Endodermal cell (in vitro differentiated cells): ENCODE measurements at regions not wholly inside any gene's neighbourhood (a gene's known extent, or its start where the extent isn't known, plus 50 kb on each side); places are given as distances from the start of the nearest gene placed in this dataset.

ENCODE experiments used
- DNase-seq: peaks from one replicate; pipeline ENCODE4 v3.0.0-alpha.2; 2017
- H3K27ac ChIP-seq: 2 replicates; pipeline ENCODE4 v1.5.1; 2013; ENCODE audit warnings: mild to moderate bottlenecking, low read depth, low read length, moderate library complexity
- H3K27me3 ChIP-seq: 2 replicates; pipeline ENCODE4 v1.6.1; 2013; ENCODE audit warnings: mild to moderate bottlenecking, low read length, moderate library complexity; ENCODE audit not compliant: insufficient read depth, control insufficient read depth, poor library complexity, severe bottlenecking
- H3K36me3 ChIP-seq: 2 replicates; pipeline ENCODE4 v1.7.0; 2013; ENCODE audit warnings: mild to moderate bottlenecking, low read length, moderate library complexity; ENCODE audit not compliant: control insufficient read depth, insufficient read depth
- H3K4me1 ChIP-seq: one replicate; pipeline ENCODE4 v1.7.0; 2013; ENCODE audit warnings: low read length; ENCODE audit not compliant: control insufficient read depth, insufficient read depth
- H3K4me3 ChIP-seq: 2 replicates; pipeline ENCODE4 v1.5.1; 2013; ENCODE audit warnings: mild to moderate bottlenecking, low read length, moderate library complexity
- H3K9ac ChIP-seq: 2 replicates; pipeline ENCODE4 v1.6.1; 2013; ENCODE audit warnings: mild to moderate bottlenecking, low read length, moderate library complexity; ENCODE audit not compliant: poor library complexity, severe bottlenecking; ENCODE audit errors: extremely low read depth
- H3K9me3 ChIP-seq: 2 replicates; pipeline ENCODE4 v1.6.1; 2013; ENCODE audit warnings: mild to moderate bottlenecking, low read length, moderate library complexity; ENCODE audit not compliant: control insufficient read depth
- H3K27ac Mint-ChIP-seq: 2 replicates; pipeline ENCODE4 v1.8.0; 2020; ENCODE audit warnings: mixed read lengths
- H3K27me3 Mint-ChIP-seq: 2 replicates; pipeline ENCODE4 v1.8.0; 2021; ENCODE audit warnings: mild to moderate bottlenecking, mixed read lengths; ENCODE audit not compliant: insufficient read depth
- H3K36me3 Mint-ChIP-seq: 2 replicates; pipeline ENCODE4 v1.8.0; 2020; ENCODE audit warnings: low read depth, mixed read lengths
- H3K4me1 Mint-ChIP-seq: 2 replicates; pipeline ENCODE4 v1.8.0; 2020; ENCODE audit warnings: mixed read lengths
- H3K4me3 Mint-ChIP-seq: 2 replicates; pipeline ENCODE4 v1.8.0; 2020; ENCODE audit warnings: mild to moderate bottlenecking, moderate library complexity, mixed read lengths
- H3K9me3 Mint-ChIP-seq: 2 replicates; pipeline ENCODE4 v1.8.0; 2020; ENCODE audit warnings: mild to moderate bottlenecking, mixed read lengths
- WGBS, 2 experiments: methylation state at CpG; one replicate each; pipeline versions ENCODE4 v1.1.5 to v1.1.7; 2013; ENCODE audit warnings: missing lambda C conversion rate in 2 of 2, mixed read lengths in 1 of 2; ENCODE audit not compliant: insufficient coverage in 1 of 2, insufficient read length in 1 of 2; 5-methylcytosine and 5-hydroxymethylcytosine counted together
- TF ChIP-seq, protein P1 (sequence below): fragments of 200-600 bp; sonication (generic); conservative IDR thresholded peaks from 2 replicates; pipeline ENCODE4 v1.5.0; 2021; ENCODE audit warnings: antibody characterized with exemption, mild to moderate bottlenecking

DNA sequence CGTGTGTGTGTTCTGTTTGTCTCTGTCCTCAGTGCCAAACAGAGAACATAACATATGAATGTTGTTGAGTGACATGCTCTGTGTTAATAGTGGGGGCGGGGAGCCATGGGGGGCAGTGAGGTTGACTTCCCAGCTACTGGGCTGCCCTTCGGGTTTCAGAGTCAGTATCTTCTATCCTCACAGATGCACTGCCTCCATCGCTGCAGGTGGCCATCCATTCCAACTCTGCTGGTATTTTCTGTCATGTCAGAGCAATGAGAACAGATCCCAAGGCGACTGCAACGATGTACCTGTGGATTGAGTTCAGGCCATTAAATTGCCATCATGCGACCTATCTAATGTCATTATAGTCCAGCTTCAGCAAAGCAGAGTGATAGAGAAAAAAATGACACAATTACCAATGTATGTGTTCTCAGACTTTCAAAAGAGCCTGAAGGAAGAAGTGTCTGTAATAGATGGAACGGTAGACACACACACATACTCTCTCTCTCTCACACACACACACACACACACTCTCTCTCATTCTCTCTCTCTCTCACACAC, 418.5 kb downstream of the RWDD3 start:
- Histone ChIP-seq H3K27me3 (peaks cover 13% of the 10 kb centered on the region), H3K36me3 (no peaks in the 10 kb centered on the region), H3K4me1 (no peaks in the 10 kb centered on the region), H3K4me3 (no peak overlapping the region), H3K9ac (no peak overlapping the region), H3K9me3 (no peaks in the 10 kb centered on the region), H3K27ac (no peak overlapping the region)
- no peak for DNase-seq
- TF ChIP-seq, protein P1, sequence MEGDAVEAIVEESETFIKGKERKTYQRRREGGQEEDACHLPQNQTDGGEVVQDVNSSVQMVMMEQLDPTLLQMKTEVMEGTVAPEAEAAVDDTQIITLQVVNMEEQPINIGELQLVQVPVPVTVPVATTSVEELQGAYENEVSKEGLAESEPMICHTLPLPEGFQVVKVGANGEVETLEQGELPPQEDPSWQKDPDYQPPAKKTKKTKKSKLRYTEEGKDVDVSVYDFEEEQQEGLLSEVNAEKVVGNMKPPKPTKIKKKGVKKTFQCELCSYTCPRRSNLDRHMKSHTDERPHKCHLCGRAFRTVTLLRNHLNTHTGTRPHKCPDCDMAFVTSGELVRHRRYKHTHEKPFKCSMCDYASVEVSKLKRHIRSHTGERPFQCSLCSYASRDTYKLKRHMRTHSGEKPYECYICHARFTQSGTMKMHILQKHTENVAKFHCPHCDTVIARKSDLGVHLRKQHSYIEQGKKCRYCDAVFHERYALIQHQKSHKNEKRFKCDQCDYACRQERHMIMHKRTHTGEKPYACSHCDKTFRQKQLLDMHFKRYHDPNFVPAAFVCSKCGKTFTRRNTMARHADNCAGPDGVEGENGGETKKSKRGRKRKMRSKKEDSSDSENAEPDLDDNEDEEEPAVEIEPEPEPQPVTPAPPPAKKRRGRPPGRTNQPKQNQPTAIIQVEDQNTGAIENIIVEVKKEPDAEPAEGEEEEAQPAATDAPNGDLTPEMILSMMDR, result no peak
- Mint-ChIP-seq H3K27me3 (peaks cover 9% of the 10 kb centered on the region), H3K27ac (no peak overlapping the region), H3K9me3 (no peaks in the 10 kb centered on the region), H3K4me3 (no peak overlapping the region), H3K36me3 (no peaks in the 10 kb centered on the region), H3K4me1 (peaks cover 2% of the 10 kb centered on the region)
- WGBS, 2 experiments, result 77 to 82% methylated on average over 5 to 8 of the region's 8 CpGs

DNA sequence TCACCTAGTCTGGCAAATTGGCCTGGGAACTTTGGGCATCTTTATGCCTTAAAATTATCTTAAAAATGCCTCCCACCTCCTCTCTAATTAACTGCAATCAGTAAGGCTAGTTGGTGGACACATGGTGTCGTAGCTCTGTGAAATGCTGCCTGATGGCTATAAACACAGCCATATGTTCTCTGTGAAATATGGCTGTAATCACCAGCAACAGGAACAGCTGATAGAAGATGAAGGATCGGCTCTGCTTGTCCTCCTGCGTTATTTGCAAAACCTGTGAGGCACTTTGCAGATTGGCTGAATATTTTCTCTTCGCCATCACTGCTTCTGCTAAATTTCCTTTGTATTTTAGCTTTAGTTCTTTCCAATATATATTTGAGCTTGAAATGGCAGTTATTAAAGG, 419.6 kb downstream of the RWDD3 start:
- H3K27me3 ChIP-seq, result peaks cover 18% of the 10 kb centered on the region
- H3K4me3 ChIP-seq, result no peak overlapping the region
- WGBS, 2 experiments, result 90 to 94% methylated on average over 3 to 4 of the region's 4 CpGs
- peaks cover 11% of the 10 kb centered on the region for H3K27me3 Mint-ChIP-seq
- no peaks in the 10 kb centered on the region for H3K4me1 ChIP-seq
- no peak overlapping the region for H3K9ac ChIP-seq
- no peak overlapping the region for H3K27ac Mint-ChIP-seq
- TF ChIP-seq, protein P1, result no peak
- no peak overlapping the region for H3K4me3 Mint-ChIP-seq
- H3K36me3 ChIP-seq, result no peaks in the 10 kb centered on the region
- no peaks in the 10 kb centered on the region for H3K36me3 Mint-ChIP-seq
- no peaks in the 10 kb centered on the region for H3K9me3 ChIP-seq
- no peak for DNase-seq
- H3K4me1 Mint-ChIP-seq, result peaks cover 2% of the 10 kb centered on the region
- H3K27ac ChIP-seq, result no peak overlapping the region
- no peaks in the 10 kb centered on the region for H3K9me3 Mint-ChIP-seq

DNA sequence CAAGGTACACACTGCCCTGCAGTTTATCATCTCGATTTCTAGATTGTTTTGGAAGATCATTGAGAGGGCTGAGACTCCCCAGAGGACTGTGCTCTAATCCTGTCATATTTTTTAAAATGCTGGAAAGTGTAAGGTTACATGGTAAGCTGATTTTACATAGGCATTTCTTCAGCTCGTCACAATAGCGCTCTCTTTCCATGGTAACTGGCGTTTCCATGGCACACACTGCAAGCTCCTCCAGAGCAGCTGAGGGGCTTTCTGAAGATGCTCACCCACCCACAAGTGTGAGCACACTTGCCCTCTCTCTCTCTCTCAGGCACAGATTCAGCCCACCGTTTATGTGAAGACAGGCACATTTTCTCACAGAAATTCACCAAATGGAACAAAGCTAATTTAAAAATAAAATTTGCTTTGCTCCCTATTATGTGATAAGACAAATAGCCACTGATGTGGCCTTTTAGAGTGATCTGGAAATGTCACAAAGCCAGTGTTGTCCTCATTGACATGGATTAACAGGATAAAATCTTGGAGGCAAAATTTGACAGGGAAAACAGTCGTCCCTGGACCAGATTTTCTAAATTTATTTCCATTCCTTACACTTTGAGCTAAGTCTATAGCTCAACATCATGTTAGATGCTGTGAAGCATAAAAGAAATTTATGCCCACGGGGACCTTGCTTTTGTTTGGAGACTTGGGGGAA, 421.5 kb downstream of the RWDD3 start:
- Histone ChIP-seq H3K4me3 (no peak overlapping the region), H3K9me3 (no peaks in the 10 kb centered on the region), H3K9ac (no peak overlapping the region), H3K4me1 (no peaks in the 10 kb centered on the region), H3K27ac (no peak overlapping the region), H3K36me3 (no peaks in the 10 kb centered on the region), H3K27me3 (peaks cover 18% of the 10 kb centered on the region)
- Mint-ChIP-seq H3K4me1 (peaks cover 2% of the 10 kb centered on the region), H3K27ac (no peak overlapping the region), H3K4me3 (no peak overlapping the region), H3K27me3 (peaks cover 11% of the 10 kb centered on the region), H3K9me3 (no peaks in the 10 kb centered on the region), H3K36me3 (no peaks in the 10 kb centered on the region)
- TF ChIP-seq, protein P1, result no peak
- no peak for DNase-seq
- WGBS, 2 experiments, result 87 to 90% methylated on average over 3 to 7 of the region's 7 CpGs
